Loucy (cell line): ENCODE measurements at regions not wholly inside any gene's neighbourhood (a gene's known extent, or its start where the extent isn't known, plus 50 kb on each side); places are given as distances from the start of the nearest gene placed in this dataset.

Experiments
- H2AFZ ChIP-seq: fragments of 200-600 bp; sonication (generic); 2 replicates; pipeline ENCODE4 v1.6.0; 2016; ENCODE audit warnings: antibody characterized with exemption, mild to moderate bottlenecking, low read length, moderate library complexity
- H3F3A ChIP-seq: fragments of 200-600 bp; 2 replicates; pipeline ENCODE4 v1.6.0; 2016; ENCODE audit warnings: antibody characterized with exemption, low read depth, mild to moderate bottlenecking
- H3K27me3 ChIP-seq: fragments of 200-600 bp; sonication (generic); 2 replicates; pipeline ENCODE4 v1.6.1; 2014; ENCODE audit warnings: low read length, mild to moderate bottlenecking; ENCODE audit not compliant: insufficient read depth, poor library complexity, severe bottlenecking
- H3K36me3 ChIP-seq: fragments of 200-600 bp; sonication (generic); 2 replicates; pipeline ENCODE4 v1.6.1; 2016; ENCODE audit warnings: low read length; ENCODE audit not compliant: insufficient read depth
- H3K4me1 ChIP-seq: fragments of 200-600 bp; sonication (generic); 2 replicates; pipeline ENCODE4 v1.5.1; 2014; ENCODE audit warnings: low read length, mild to moderate bottlenecking; ENCODE audit not compliant: insufficient read depth, poor library complexity, severe bottlenecking
- H3K4me2 ChIP-seq: fragments of 200-600 bp; sonication (generic); 2 replicates; pipeline ENCODE4 v1.6.0; 2014; ENCODE audit warnings: antibody characterized with exemption, low read length, low read depth, mild to moderate bottlenecking; ENCODE audit not compliant: poor library complexity, severe bottlenecking
- H3K4me3 ChIP-seq: fragments of 200-600 bp; sonication (generic); 2 replicates; pipeline ENCODE4 v1.5.1; 2014; ENCODE audit warnings: low read length, mild to moderate bottlenecking, mixed read lengths; ENCODE audit not compliant: poor library complexity, severe bottlenecking
- H3K79me2 ChIP-seq: fragments of 200-600 bp; sonication (generic); 2 replicates; pipeline ENCODE4 v1.6.1; 2014; ENCODE audit warnings: low read length; ENCODE audit not compliant: insufficient read depth
- H3K9ac ChIP-seq: fragments of 200-600 bp; sonication (generic); 2 replicates; pipeline ENCODE4 v1.6.0; 2014; ENCODE audit warnings: mild to moderate bottlenecking, low read depth, low read length, moderate library complexity; ENCODE audit not compliant: poor library complexity, severe bottlenecking
- H3K9me2 ChIP-seq: fragments of 200-600 bp; sonication (generic); replicated peaks from 2 replicates; pipeline ENCODE4 v1.6.1; 2016; ENCODE audit warnings: low read depth, low read length, mixed read lengths
- H3K9me3 ChIP-seq: fragments of 200-600 bp; sonication (generic); 2 replicates; pipeline ENCODE4 v1.6.1; 2014; ENCODE audit warnings: mild to moderate bottlenecking, antibody characterized with exemption, low read length, low read depth; ENCODE audit not compliant: insufficient read depth
- H4K20me1 ChIP-seq: fragments of 200-600 bp; sonication (generic); 2 replicates; pipeline ENCODE4 v1.6.0; 2014; ENCODE audit warnings: antibody characterized with exemption, low read length, mild to moderate bottlenecking; ENCODE audit not compliant: insufficient read depth, poor library complexity, severe bottlenecking
- EZH2phosphoT487 ChIP-seq: fragments of 200-600 bp; IDR thresholded peaks from 2 replicates; pipeline ENCODE4 v1.6.1; 2018; ENCODE audit warnings: antibody characterized with exemption, mild to moderate bottlenecking, moderate library complexity, borderline replicate concordance
- TF ChIP-seq, protein P1 (sequence below): fragments of 200-600 bp; sonication (generic); conservative IDR thresholded peaks from 2 replicates; pipeline ENCODE4 v1.5.1; 2014; ENCODE audit warnings: mild to moderate bottlenecking, antibody characterized with exemption, low read length

DNA sequence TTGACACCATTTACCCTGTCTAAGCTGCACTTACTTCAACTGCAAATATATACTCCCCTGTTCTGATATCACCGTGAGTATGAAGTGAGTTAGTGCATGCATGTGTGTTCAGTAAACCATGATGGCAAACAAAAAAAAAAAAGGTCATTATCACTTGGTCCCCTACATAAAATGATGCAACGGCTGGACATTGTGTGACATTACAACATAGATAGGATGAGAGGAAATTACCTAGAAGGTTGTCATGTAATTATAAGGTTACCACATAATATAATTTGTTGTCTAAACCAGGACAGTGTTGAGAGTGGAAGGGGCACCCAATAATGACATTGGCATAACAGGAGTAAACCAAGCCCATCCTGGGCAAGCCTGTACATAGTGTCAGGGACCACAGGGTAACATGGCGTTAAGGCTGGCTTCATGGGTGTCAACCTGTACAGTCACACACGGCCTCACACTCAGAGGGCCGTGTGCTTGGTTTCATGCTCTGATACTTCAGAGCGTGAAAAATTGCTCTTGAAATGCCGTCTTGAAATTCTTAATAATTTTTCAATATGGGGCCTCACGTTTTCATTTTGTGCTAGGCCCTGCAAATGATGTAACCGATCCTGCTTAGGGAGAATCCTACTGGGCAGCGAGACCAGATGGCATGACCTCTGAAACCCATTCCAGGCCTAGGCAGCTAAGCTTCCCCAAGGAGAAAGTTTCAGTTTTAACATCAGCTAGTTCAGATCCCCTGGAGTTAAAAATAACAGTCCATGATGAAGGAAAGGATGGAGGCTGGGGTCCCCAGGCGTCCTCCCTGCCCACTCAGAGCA is 106.1 kb downstream of the AXIN2 start:
- Histone ChIP-seq H3K9ac (no peak overlapping the region), H2AFZ (no peak overlapping the region), H3K4me2 (no peak overlapping the region)

DNA sequence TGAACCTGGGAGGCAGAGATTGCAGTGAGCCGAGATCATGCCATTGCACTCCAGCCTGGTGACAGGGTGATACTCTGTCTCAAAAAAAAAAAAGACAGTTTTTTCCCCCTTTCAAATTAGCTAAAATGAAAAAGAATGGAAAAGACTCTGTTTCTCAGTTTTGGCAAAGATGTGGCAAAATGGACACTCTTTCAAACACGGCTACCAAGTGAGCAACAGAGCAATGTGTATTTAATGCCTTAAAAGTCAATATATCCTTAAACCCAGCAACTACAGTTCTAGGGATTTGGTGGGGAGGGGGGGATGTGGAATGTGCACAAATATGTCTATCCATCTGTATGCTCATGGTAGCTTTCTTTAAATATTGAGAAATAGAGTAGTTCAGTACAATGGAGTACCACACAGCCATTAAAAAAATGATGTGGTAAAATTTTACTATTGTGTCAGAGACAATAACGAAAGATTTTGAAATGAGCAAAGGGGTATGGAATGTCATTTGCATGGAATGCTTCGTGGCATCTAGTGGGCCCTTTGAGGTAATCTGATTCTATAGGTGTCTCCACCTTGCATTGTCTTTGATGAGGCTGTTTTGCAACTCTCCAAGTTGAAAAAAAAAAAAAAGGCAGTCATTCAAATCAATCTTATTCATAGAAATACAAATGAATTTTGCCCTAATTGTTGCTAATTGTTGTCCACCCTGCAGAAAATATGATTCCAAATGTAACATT is 108.1 kb downstream of the AXIN2 start:
- Histone ChIP-seq H3K4me3 (no peak overlapping the region), H3K9ac (no peak overlapping the region), H3K9me2 (no peaks in the 10 kb centered on the region), H3K4me2 (no peak overlapping the region), H3K27me3 (no peaks in the 10 kb centered on the region), H3K36me3 (no peaks in the 10 kb centered on the region), H3K9me3 (no peaks in the 10 kb centered on the region), H4K20me1 (no peaks in the 10 kb centered on the region), H3K79me2 (no peaks in the 10 kb centered on the region), H3F3A (no peaks in the 10 kb centered on the region), H3K4me1 (no peaks in the 10 kb centered on the region), H2AFZ (no peak overlapping the region)
- TF ChIP-seq, protein P1, sequence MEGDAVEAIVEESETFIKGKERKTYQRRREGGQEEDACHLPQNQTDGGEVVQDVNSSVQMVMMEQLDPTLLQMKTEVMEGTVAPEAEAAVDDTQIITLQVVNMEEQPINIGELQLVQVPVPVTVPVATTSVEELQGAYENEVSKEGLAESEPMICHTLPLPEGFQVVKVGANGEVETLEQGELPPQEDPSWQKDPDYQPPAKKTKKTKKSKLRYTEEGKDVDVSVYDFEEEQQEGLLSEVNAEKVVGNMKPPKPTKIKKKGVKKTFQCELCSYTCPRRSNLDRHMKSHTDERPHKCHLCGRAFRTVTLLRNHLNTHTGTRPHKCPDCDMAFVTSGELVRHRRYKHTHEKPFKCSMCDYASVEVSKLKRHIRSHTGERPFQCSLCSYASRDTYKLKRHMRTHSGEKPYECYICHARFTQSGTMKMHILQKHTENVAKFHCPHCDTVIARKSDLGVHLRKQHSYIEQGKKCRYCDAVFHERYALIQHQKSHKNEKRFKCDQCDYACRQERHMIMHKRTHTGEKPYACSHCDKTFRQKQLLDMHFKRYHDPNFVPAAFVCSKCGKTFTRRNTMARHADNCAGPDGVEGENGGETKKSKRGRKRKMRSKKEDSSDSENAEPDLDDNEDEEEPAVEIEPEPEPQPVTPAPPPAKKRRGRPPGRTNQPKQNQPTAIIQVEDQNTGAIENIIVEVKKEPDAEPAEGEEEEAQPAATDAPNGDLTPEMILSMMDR, result no peak
- no peak for TF ChIP-seq EZH2phosphoT487

More for the DNA sequence above, 106.1 kb downstream of the AXIN2 start:
- no peaks in the 10 kb centered on the region for H3K79me2 ChIP-seq
- H3K36me3 ChIP-seq, result no peaks in the 10 kb centered on the region
- H4K20me1 ChIP-seq, result no peaks in the 10 kb centered on the region
- H3K27me3 ChIP-seq, result no peaks in the 10 kb centered on the region
- H3F3A ChIP-seq, result no peaks in the 10 kb centered on the region
- H3K9me3 ChIP-seq, result no peaks in the 10 kb centered on the region
- TF ChIP-seq, protein P1, result no peak
- TF ChIP-seq EZH2phosphoT487, result no peak
- H3K4me3 ChIP-seq, result no peak overlapping the region
- H3K4me1 ChIP-seq, result no peaks in the 10 kb centered on the region
- no peaks in the 10 kb centered on the region for H3K9me2 ChIP-seq

DNA sequence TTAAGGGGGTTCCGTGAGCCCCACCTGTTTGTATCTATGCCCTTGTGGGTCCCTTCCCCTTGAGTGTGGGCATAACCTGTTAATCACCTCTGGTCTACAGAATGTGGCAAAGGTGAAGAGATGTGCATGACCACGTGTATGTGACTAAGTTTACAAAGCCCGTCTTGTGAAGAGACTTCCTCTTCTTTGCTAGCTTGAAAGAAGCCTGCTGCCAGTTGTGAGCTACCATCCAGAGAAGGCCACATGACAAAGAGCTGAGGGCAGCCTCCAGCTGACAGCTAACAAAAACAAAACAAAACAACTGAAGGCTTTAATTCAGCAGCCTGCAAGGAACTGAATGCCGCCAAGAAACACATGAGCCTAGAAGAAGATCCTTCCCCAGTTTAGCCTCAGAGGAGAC is 112.0 kb downstream of the AXIN2 start:
- Histone ChIP-seq H3K36me3 (no peaks in the 10 kb centered on the region), H3K9me2 (no peaks in the 10 kb centered on the region), H3K4me2 (no peak overlapping the region), H4K20me1 (no peaks in the 10 kb centered on the region), H3K79me2 (no peaks in the 10 kb centered on the region), H2AFZ (no peak overlapping the region), H3K4me1 (no peaks in the 10 kb centered on the region), H3K27me3 (no peaks in the 10 kb centered on the region), H3K4me3 (no peak overlapping the region), H3K9ac (no peak overlapping the region), H3K9me3 (no peaks in the 10 kb centered on the region), H3F3A (no peaks in the 10 kb centered on the region)
- TF ChIP-seq, protein P1, result no peak
- TF ChIP-seq EZH2phosphoT487, result no peak
